HepG2 (cell line): ENCODE measurements at regions not wholly inside any gene's neighbourhood (a gene's known extent, or its start where the extent isn't known, plus 50 kb on each side); places are given as distances from the start of the nearest gene placed in this dataset.

ENCODE experiments used
- ATAC-seq: fragments of 200-7000 bp; cut with Tn5 transposase; 3 replicates; pipeline ENCODE4 v1.9.1; 2020; ENCODE audit warnings: mild to moderate bottlenecking, moderate library complexity
- BruUV-seq: library from RNA; stranded (reverse); fragments of 400-500 nt; replicated peaks from 2 replicates; lab custom pipeline; 2021; lab: Mats Ljungman, UMichigan
- CTCF ChIA-PET: fragments of 300-600 bp; formaldehyde crosslinking; extraction: SDS; loops from one replicate; lab custom pipeline; 2021; ENCODE audit warnings: low total read pairs, inconsistent platforms, low intra/inter-chr PET ratio; lab: Yijun Ruan, JAX
- POLR2A ChIA-PET: fragments of 350-600 bp; sonication (Branson Sonifier 250); formaldehyde crosslinking; loops from one replicate; lab custom pipeline; 2020; ENCODE audit warnings: antibody characterized with exemption, inconsistent platforms; lab: Yijun Ruan, JAX
- DNase-seq: peaks from one replicate; pipeline ENCODE4 v3.0.0-alpha.2; 2015; ENCODE audit warnings: low spot score
- FAIRE-seq: peaks from 3 replicates; lab custom pipeline; 2011; peaks lifted over from hg19 to GRCh38; lab: Jason Lieb, UNC
- H2AFZ ChIP-seq: one replicate; pipeline ENCODE4 v1.6.1; 2011; ENCODE audit warnings: low read length, inconsistent platforms
- H3K27ac ChIP-seq: fragments of 300-600 bp; 3 replicates; pipeline ENCODE4 v1.8.0; 2011; ENCODE audit warnings: mixed run types, mild to moderate bottlenecking, mixed read lengths, low read length, inconsistent platforms; ENCODE audit not compliant: insufficient read depth; ENCODE audit errors: extremely low read length
- H3K27me3 ChIP-seq, 2 experiments: fragments of 200-600 bp in 1 of 2; 2 replicates in 1 of 2; 3 replicates in 1 of 2; pipeline versions ENCODE4 v1.6.0 to v1.8.0; 2011; ENCODE audit warnings: low read length in 2 of 2, mild to moderate bottlenecking in 2 of 2, moderate library complexity in 2 of 2, inconsistent platforms in 1 of 2; ENCODE audit not compliant: insufficient read depth in 2 of 2, control insufficient read depth in 1 of 2
- H3K36me3 ChIP-seq, 2 experiments: fragments of 200-600 bp in 1 of 2; replicated peaks in 1 of 2; 2 replicates in 1 of 2; 3 replicates in 1 of 2; pipeline versions ENCODE4 v1.5.1 to v1.8.0; 2011; ENCODE audit warnings: low read length in 2 of 2, inconsistent platforms in 1 of 2; ENCODE audit not compliant: insufficient read depth in 2 of 2, control insufficient read depth in 1 of 2
- H3K4me1 ChIP-seq: 2 replicates; pipeline ENCODE4 v1.5.1; 2012; ENCODE audit warnings: low read length, inconsistent platforms; ENCODE audit not compliant: insufficient read depth
- H3K4me2 ChIP-seq: 2 replicates; pipeline ENCODE4 v1.6.0; 2011; ENCODE audit warnings: low read depth, low read length, inconsistent platforms
- H3K4me3 ChIP-seq, 3 experiments: fragments of 200-600 bp in 1 of 3; sonication (generic), shearing (Covaris generic) in 1 of 3; replicated peaks in 1 of 3; 2 replicates each; pipeline ENCODE4 v1.5.1; 2011 to 2016; ENCODE audit warnings: low read length in 3 of 3, inconsistent platforms in 2 of 3, low read depth in 2 of 3, mild to moderate bottlenecking in 2 of 3, control low read depth in 1 of 3, mixed read lengths in 1 of 3; ENCODE audit not compliant: insufficient read depth in 1 of 3
- H3K79me2 ChIP-seq: one replicate; pipeline ENCODE4 v1.6.1; 2011; ENCODE audit warnings: low read length, inconsistent platforms; ENCODE audit not compliant: insufficient read depth
- H3K9ac ChIP-seq: 2 replicates; pipeline ENCODE4 v1.6.0; 2011; ENCODE audit warnings: mild to moderate bottlenecking, low read depth, low read length, inconsistent platforms; ENCODE audit not compliant: insufficient read depth
- H3K9me3 ChIP-seq: 2 replicates; pipeline ENCODE4 v1.5.1; 2012; ENCODE audit warnings: mild to moderate bottlenecking, low read length
- H4K20me1 ChIP-seq: 2 replicates; pipeline ENCODE4 v1.6.0; 2011; ENCODE audit warnings: inconsistent platforms, mild to moderate bottlenecking, low read length, moderate library complexity; ENCODE audit not compliant: insufficient read depth
- HDAC2 ChIP-seq: sonication (generic); formaldehyde crosslinking; IDR thresholded peaks from 2 replicates; pipeline ENCODE4 v1.4.0; 2020; ENCODE audit warnings: missing genetic modification reagents
- JUN ChIP-seq: sonication (generic); formaldehyde crosslinking; IDR thresholded peaks from 2 replicates; pipeline ENCODE4 v1.4.0; 2020; ENCODE audit warnings: mild to moderate bottlenecking, missing genetic modification reagents
- NKX3-1 ChIP-seq: sonication (generic); formaldehyde crosslinking; IDR thresholded peaks from 2 replicates; pipeline ENCODE4 v1.5.0; 2020; ENCODE audit warnings: missing genetic modification reagents
- RARA ChIP-seq: IDR thresholded peaks from 2 replicates; pipeline ENCODE4 v1.6.1; 2016; ENCODE audit warnings: missing genetic modification reagents, missing compliant biosample characterization
- RFXANK ChIP-seq: IDR thresholded peaks from 2 replicates; pipeline ENCODE4 v1.6.1; 2016
- SIX4 ChIP-seq: sonication (generic); formaldehyde crosslinking; IDR thresholded peaks from 2 replicates; pipeline ENCODE4 v1.4.0; 2020; ENCODE audit warnings: missing genetic modification reagents
- ZC3H13 ChIP-seq: sonication (generic); formaldehyde crosslinking; IDR thresholded peaks from 2 replicates; pipeline ENCODE4 v1.8.1; 2023; ENCODE audit warnings: mild to moderate bottlenecking, missing genetic modification reagents, moderate library complexity
- ZFP37 ChIP-seq: sonication (generic); formaldehyde crosslinking; IDR thresholded peaks from 2 replicates; pipeline ENCODE4 v1.4.0; 2020; ENCODE audit warnings: missing genetic modification reagents, borderline replicate concordance
- ZNF180 ChIP-seq: sonication (generic); formaldehyde crosslinking; IDR thresholded peaks from 2 replicates; pipeline ENCODE4 v1.4.0; 2020; ENCODE audit warnings: low read depth, missing genetic modification reagents, borderline replicate concordance
- ZNF747 ChIP-seq: sonication (generic); formaldehyde crosslinking; IDR thresholded peaks from 2 replicates; pipeline ENCODE4 v1.8.1; 2023; ENCODE audit warnings: missing genetic modification reagents, mild to moderate bottlenecking, borderline replicate concordance
- WGBS: methylation state at CpG from one replicate; pipeline ENCODE4 v1.1.6; 2017; ENCODE audit warnings: low lambda C conversion rate; 5-methylcytosine and 5-hydroxymethylcytosine counted together
- in situ Hi-C: cut with HindIII; loops from 2 replicates; pipeline ENCODE4 v1.10.0; 2017; ENCODE audit warnings: low pct_unique_long_range_greater_than_20kb; ENCODE audit not compliant: extremely low pct_ligation_motif_present
- intact Hi-C: fragments of 100-400 bp; cut with micrococcal nuclease; formaldehyde crosslinking; loops from one replicate; pipeline ENCODE4 v1.10.0; 2022; ENCODE audit not compliant: unreplicated experiment
- TF ChIP-seq, protein P1 (sequence below): IDR thresholded peaks from 2 replicates; pipeline ENCODE4 v1.6.1; 2016; ENCODE audit warnings: low read depth

GRCh38 chr4:175986668-175987067 is 79.0 kb upstream of the WDR17 start:
- CTCF ChIA-PET = no interaction called here
- Histone ChIP-seq H3K27ac (no peak overlapping the region), H4K20me1 (no peaks in the 10 kb centered on the region), H3K4me1 (no peaks in the 10 kb centered on the region), H2AFZ (no peak overlapping the region), H3K36me3 (no peaks in the 10 kb centered on the region), H3K9me3 (no peaks in the 10 kb centered on the region), H3K27me3 (no peaks in the 10 kb centered on the region; a peak in 1 of 5 replicates), H3K4me3 (no peak overlapping the region), H3K9ac (no peak overlapping the region), H3K79me2 (no peaks in the 10 kb centered on the region), H3K4me2 (no peak overlapping the region)
- FAIRE-seq (no peak), ATAC-seq (no peak), DNase-seq (no peak)
- in situ Hi-C loops (no loop called here), intact Hi-C loops (no loop called here)
- no TSS peak for BruUV-seq
- TF ChIP-seq ZNF747 (no peak), NKX3-1 (CRISPR knock-in tag) (no peak), SIX4 (CRISPR knock-in tag) (no peak), RFXANK (CRISPR knock-in tag) (no peak), HDAC2 (no peak), JUN (CRISPR knock-in tag) (no peak), ZC3H13 (no peak), RARA (CRISPR knock-in tag) (no peak), ZFP37 (CRISPR knock-in tag) (no peak), ZNF180 (CRISPR knock-in tag) (no peak)
- TF ChIP-seq, protein P1, sequence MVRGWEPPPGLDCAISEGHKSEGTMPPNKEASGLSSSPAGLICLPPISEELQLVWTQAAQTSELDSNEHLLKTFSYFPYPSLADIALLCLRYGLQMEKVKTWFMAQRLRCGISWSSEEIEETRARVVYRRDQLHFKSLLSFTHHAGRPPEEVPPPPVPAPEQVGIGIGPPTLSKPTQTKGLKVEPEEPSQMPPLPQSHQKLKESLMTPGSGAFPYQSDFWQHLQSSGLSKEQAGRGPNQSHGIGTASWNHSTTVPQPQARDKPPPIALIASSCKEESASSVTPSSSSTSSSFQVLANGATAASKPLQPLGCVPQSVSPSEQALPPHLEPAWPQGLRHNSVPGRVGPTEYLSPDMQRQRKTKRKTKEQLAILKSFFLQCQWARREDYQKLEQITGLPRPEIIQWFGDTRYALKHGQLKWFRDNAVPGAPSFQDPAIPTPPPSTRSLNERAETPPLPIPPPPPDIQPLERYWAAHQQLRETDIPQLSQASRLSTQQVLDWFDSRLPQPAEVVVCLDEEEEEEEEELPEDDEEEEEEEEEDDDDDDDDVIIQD = no peak
- WGBS = 0% methylated on average over 1 of the region's 1 CpG
- POLR2A ChIA-PET = no interaction called here
